ENCODE measurements at regions not wholly inside any gene's neighbourhood (a gene's known extent, or its start where the extent isn't known, plus 50 kb on each side); places are given as distances from the start of the nearest gene placed in this dataset.

DNA sequence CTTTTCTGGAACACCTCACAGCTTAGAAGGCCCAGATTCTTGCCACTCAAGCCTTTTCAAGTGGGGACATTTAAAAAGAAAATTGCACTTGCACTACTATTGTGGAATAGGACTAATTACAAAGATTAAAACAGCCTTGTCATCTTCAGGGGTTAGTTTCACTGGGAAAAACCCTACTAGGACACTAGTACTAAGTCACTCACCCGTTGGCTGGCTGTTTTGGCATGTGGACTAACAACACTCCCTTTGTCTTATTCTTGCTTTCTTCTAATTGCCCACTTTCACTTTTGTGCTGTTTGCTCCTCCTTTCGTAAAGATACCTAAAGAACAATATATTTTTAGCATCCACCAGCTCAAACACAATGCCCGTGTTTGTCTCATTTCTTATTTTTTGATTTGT is 200.9 kb upstream of the MID1 start:
- DNase-seq, result no peak

GRCh38 chrX:10828036-10828435 is 207.7 kb upstream of the MID1 start:
- no peak for DNase-seq

GRCh38 chrX:10828640-10829039 is 208.3 kb upstream of the MID1 start:
- no peak for DNase-seq

GRCh38 chrX:10831716-10832502 is 211.5 kb upstream of the MID1 start:
- no peak for DNase-seq

GRCh38 chrX:10833299-10834169 is 213.1 kb upstream of the MID1 start:
- no peak for DNase-seq

DNA sequence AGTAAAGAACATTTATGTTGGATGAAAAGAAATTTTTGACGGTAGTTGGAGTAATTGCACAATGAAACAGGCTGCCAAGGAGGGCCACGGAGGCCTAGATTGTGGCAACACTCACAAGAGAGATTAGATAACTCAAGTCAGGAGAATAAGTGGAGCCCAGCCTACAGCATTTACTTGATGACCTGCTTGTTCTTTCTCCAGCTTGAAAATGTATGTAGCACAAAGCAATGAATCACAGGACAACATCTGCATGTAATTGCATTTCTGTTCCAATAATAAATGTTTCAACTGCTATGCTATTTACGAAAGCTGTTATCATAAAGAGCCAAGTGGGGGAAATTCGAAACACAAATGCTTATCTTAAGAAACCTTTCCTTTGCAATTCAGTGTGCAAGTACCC is 221.2 kb upstream of the MID1 start:
- DNase-seq, result no peak

- no peak for DNase-seq
These were observed 222.3 kb upstream of the MID1 start for GRCh38 chrX:10842646-10843045.

DNA sequence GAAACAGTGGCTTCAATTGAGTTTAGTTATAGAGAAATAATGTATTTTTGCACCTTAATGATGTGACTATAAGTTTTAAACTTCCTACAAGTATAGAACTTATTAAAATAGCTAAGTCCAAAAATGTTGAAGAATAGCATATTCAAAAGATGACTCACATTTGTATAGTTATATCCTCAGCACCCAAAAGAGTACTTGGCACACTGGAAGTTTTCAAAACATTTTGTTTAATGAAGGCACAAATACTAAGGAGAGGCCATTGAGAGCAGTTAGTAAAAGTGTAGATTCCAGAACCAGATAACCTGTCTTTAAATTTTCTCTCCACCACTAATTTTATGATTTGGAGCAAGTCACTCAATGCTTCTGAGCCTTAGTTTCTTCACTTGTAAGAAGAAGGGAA is 226.9 kb upstream of the MID1 start:
- no peak for DNase-seq

- DNase-seq, result no peak
These were observed 231.4 kb upstream of the MID1 start for GRCh38 chrX:10851809-10852208.

DNA sequence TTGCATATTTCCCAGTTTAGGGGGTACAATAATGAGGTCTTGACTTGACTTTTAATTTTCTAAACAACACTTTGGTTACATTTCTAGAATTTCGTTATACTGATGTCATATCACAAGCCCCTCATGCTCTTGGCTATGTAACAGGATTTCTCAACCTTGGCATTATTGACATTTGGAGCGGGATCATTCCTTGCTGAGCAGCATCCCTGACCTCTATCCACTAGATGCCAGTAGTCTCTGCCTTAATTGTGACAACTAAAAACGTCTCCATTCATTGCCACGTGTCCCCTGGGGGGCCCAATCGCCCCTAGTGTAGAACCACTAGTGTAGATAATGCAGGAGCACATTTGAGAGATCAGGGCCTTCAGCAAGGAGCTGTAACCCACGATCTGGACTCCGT is 234.2 kb upstream of the MID1 start:
- no peak for DNase-seq

- no peak for DNase-seq
These were observed 235.5 kb upstream of the MID1 start for GRCh38 chrX:10855845-10856244.

- DNase-seq, result no peak
These were observed 236.4 kb upstream of the MID1 start for GRCh38 chrX:10856797-10857196.

- no peak for DNase-seq
These were observed 239.0 kb upstream of the MID1 start for GRCh38 chrX:10859353-10859752.

DNA sequence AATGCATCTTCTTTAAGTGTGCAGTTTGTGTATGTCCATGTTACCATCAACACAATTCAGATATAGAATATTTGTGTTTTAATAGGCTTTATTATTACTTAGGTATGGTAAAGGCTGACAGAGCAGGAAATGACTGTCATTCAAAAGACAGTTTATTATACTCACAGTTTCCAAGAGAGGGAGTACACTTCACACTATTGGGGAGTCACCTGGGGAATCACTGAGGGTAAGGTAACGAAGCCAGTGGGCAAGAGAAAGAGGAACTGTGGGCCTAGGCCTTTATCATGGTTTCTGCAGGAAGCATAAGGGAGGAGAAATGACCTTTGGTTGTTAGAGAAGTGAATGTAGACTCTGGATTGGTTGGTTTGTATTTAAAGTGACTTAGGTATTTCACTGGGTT is 235.1 kb upstream of the HCCS start:
- DNase-seq, result no peak

GRCh38 chrX:10882484-10882883 is 228.6 kb upstream of the HCCS start:
- no peak for DNase-seq

GRCh38 chrX:10884246-10884645 is 226.9 kb upstream of the HCCS start:
- DNase-seq, result no peak

GRCh38 chrX:10892621-10893225 is 218.4 kb upstream of the HCCS start:
- DNase-seq, result no peak

DNA sequence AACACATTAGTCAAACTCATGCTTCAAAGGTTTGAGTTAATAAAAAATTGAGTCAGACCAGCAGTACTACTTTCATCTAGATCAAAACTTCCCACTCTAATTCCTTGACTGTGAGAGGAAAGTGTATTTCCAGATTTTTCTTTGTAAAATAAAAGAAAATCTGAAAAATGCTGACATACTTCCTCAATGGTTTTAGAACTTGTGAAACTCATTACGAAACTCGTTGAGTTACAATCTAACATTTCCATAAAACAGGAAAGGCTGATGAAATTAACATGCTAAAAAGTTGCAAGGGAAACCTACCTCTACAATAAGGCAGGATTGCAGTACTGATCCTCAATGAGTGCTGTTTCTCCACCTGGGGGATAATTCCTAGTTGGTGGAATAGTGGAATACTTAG is 217.8 kb upstream of the HCCS start:
- DNase-seq, result no peak

DNA sequence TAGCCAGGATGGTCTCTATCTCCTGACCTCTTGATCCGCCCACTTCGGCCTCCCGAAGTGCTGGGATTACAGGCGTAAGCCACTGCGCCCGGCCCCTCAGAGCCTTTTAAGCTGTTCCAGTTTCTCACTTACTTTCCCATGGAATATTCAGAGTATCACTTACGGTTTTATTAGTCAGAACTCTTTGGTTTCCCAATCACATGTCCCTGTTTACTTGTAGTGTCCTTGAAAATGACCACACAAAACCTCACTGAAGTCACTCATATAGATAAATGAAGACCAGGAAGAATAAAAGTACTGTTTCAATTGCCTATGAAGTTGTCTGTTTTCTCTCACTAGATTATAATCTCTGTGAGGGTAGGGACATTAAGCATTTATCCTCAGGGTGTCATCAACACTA is 217.2 kb upstream of the HCCS start:
- no peak for DNase-seq

GRCh38 chrX:10897768-10898167 is 213.4 kb upstream of the HCCS start:
- no peak for DNase-seq

DNA sequence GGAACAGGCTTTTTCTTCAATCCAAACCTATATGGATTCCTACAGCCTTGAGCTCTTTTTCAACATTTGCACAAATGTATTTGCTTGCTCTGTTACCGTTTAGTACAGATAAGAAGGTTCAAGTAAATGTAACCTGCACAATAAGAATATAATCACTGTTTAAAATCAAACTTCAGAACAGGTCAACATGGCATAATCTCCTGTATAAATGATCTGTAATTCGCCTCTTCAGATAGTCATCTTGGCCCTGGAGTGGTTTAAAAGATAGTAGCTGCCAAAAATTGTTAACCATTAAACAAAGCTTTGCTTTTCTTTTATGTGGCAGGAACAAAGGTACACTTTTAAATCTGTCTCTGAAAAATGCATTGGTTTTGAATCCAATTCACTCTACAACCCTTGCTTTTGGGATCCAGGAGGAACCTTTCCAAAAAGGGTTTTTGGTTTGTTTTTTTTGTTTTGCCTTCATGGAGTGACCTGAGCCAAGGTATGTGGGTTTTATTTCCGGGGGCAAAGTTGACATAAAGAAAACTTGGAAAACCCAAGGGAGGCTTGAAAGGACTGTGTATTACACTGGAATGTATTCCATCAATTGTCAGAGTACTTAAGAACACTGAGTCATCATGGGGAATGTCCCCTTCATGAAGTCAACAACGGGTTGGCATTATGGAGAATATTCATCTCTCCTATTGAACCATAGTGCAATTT is 210.4 kb upstream of the HCCS start:
- DNase-seq, result no peak

GRCh38 chrX:10901290-10901633 is 209.9 kb upstream of the HCCS start:
- no peak for DNase-seq

DNA sequence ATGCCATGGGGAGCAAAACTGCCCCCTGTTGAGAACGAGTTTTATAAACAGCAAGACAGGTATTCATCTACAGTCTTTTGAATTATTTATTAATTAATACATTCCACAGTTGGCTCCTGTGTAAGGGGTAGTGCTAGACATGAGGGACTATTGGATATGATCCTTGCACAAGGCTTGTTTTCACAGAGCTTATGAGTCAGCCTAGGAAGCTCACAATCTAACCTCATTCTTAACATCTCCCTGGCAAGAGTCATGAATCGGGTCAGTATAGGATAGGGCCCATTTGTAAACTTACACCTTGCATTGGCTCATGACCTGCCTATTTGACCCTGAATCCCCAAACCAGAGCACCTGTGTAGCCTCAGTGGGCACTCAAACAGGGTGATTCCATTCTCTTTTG is 209.1 kb upstream of the HCCS start:
- no peak for DNase-seq
